Pancreas (tissue), 10 donors: ENCODE measurements at regions not wholly inside any gene's neighbourhood (a gene's known extent, or its start where the extent isn't known, plus 50 kb on each side); places are given as distances from the start of the nearest gene placed in this dataset.

Experiments used
- ATAC-seq, 4 donors: fragments of 200-7000 bp; cut with Tn5 transposase; one replicate each; pipeline versions ENCODE4 v1.8.0 to v1.9.1; 2020; ENCODE audit warnings: mild to moderate bottlenecking in 4 of 4, moderate library complexity in 4 of 4
- DNase-seq, 6 donors: peaks; one replicate each; pipeline ENCODE4 v3.0.0-alpha.2; 2020
- FAIRE-seq: peaks from 2 replicates; lab custom pipeline; 2012; peaks lifted over from hg19 to GRCh38; lab: Jason Lieb, UNC
- H3K27ac ChIP-seq, 4 donors: fragments of 200-600 bp; sonication (generic); 1 replicate in 3 of 4; 2 replicates in 1 of 4; pipeline versions ENCODE4 v1.5.0 to v1.8.0; 2020
- H3K27me3 ChIP-seq, 4 donors: fragments of 200-600 bp; one replicate each; pipeline ENCODE4 v1.8.0; 2021
- H3K36me3 ChIP-seq, 3 donors: fragments of 200-600 bp; sonication (generic) in 1 of 3; one replicate each; pipeline versions ENCODE4 v1.5.0 to v1.8.0; 2020 to 2021
- H3K4me1 ChIP-seq, 3 donors: fragments of 200-600 bp; one replicate each; pipeline ENCODE4 v1.8.0; 2021
- H3K4me3 ChIP-seq, 4 donors: fragments of 200-600 bp; sonication (generic) in 2 of 4; one replicate each; pipeline versions ENCODE4 v1.5.0 to v1.8.0; 2020 to 2021
- H3K9me3 ChIP-seq, 4 donors: fragments of 200-600 bp; one replicate each; pipeline ENCODE4 v1.8.0; 2021
- WGBS, 2 donors: extraction: QIAGEN DNeasy Blood & Tissue Kit; methylation state at CpG; one replicate each; pipeline ENCODE4 v1.1.7; 2013; 5-methylcytosine and 5-hydroxymethylcytosine counted together
- intact Hi-C, 3 donors: fragments of 100-400 bp; cut with DNase I; formaldehyde crosslinking; loops; one replicate each; pipeline versions ENCODE4 v1.11.1 to v1.14.2; 2022
- TF ChIP-seq, protein P1 (sequence below), 4 donors: fragments of 200-600 bp; sonication (generic) in 3 of 4; IDR thresholded peaks; one replicate each; pipeline versions ENCODE4 v1.5.0 to v1.8.0; 2021; ENCODE audit warnings: antibody characterized with exemption in 4 of 4
- donor health status: healthy with polysubstance abuse.
- donor health status: DM: no; HTN: no; CAD: no; lungs with moderate emphysema.
- donor health status: DM: no; HTN: no; CAD: no.
- donor health status: control.
- donor health status: control.
- donor health status: Bipolar disorder and iron deficiency.
- donor health status: DM: yes; HTN: yes; CAD: no.
- donor health status: DM: no; HTN: no; CAD: no.
- donor health status: DM: no; HTN: no; CAD: no.
- donor health status: DM: yes; HTN: yes; CAD: no.

DNA sequence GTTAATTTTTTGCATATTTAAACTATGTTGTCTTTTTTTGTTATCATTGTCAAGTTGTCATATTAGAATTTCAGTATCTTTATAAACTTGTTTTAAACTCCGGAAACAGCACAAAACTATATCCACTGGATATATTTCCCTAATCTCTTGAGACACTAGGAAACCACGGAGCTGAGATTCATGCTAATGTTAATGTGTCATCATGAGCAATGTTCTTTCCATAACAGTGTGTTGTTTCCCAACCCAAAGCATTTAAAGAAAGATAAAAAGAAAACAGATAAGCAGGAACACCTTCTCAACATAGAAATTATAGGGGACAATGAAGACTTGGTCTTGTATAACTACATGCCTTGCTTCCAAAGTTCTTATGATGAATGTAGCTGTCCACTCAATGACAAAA is 626.2 kb upstream of the TMPRSS15 start:
- H3K9me3 ChIP-seq = no peaks in the 10 kb centered on the region
- no peaks in the 10 kb centered on the region for H3K36me3 ChIP-seq
- intact Hi-C loops = no loop called here
- ATAC-seq = no peak
- TF ChIP-seq, protein P1, sequence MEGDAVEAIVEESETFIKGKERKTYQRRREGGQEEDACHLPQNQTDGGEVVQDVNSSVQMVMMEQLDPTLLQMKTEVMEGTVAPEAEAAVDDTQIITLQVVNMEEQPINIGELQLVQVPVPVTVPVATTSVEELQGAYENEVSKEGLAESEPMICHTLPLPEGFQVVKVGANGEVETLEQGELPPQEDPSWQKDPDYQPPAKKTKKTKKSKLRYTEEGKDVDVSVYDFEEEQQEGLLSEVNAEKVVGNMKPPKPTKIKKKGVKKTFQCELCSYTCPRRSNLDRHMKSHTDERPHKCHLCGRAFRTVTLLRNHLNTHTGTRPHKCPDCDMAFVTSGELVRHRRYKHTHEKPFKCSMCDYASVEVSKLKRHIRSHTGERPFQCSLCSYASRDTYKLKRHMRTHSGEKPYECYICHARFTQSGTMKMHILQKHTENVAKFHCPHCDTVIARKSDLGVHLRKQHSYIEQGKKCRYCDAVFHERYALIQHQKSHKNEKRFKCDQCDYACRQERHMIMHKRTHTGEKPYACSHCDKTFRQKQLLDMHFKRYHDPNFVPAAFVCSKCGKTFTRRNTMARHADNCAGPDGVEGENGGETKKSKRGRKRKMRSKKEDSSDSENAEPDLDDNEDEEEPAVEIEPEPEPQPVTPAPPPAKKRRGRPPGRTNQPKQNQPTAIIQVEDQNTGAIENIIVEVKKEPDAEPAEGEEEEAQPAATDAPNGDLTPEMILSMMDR (IDR thresholded peaks at IDR 0.05) = no peak
- no peak for DNase-seq
- no peaks in the 10 kb centered on the region for H3K27me3 ChIP-seq
- 57 to 68% methylated on average over 2 of the region's 2 CpGs for WGBS, 2 donors
- no peaks in the 10 kb centered on the region for H3K4me1 ChIP-seq
- no peak overlapping the region for H3K27ac ChIP-seq
- H3K4me3 ChIP-seq = no peak overlapping the region
- no peak for FAIRE-seq

DNA sequence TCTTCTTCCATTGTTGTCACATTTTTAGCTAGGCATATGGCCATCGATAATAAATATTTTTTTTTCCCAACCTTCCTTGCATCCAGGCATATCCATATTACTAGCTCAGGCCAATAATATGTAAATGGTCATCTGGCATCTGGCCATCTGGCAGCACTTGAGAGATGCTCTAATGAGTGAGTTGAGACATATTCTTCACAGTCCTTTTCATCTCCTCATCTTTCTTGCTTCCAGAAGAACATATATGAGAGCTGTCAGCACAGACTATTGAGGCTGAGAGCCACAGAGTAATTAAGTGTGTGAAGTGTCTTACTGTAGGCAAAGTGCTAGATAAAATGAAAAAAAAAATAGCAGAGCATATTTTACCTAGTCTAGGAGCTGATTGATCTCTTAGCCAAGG is 628.4 kb upstream of the TMPRSS15 start:
- TF ChIP-seq, protein P1 (IDR thresholded peaks at IDR 0.05) = no peak
- Histone ChIP-seq H3K36me3 (no peaks in the 10 kb centered on the region), H3K27me3 (no peaks in the 10 kb centered on the region), H3K9me3 (no peaks in the 10 kb centered on the region), H3K27ac (no peak overlapping the region), H3K4me1 (no peaks in the 10 kb centered on the region), H3K4me3 (no peak overlapping the region)
- ATAC-seq (no peak), FAIRE-seq (no peak), DNase-seq (no peak)
- WGBS, 2 donors = 75 to 87% methylated on average over 1 of the region's 1 CpG
- intact Hi-C loops = no loop called here

DNA sequence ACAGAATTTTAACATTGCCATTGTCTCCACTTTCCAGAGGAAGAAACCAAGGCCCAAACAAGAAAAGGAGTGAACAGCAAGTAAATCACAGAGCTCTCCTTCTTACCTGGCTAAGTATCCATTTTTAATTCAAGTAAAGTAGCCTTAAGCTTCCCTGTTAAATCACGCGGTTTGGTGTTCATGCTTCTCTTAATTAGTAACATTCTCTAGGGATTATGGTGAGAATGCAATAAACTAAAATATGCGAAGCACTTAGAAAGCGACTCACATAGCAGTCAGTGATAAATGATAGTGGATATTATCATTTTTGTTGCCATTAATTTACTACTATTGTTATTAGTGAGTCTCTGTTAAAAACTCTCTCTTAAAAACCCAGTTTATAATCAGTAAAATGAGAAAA is 630.5 kb upstream of the TMPRSS15 start:
- no peak for ATAC-seq
- Histone ChIP-seq H3K27me3 (no peaks in the 10 kb centered on the region), H3K36me3 (no peaks in the 10 kb centered on the region), H3K9me3 (no peaks in the 10 kb centered on the region), H3K4me3 (no peak overlapping the region), H3K4me1 (no peaks in the 10 kb centered on the region), H3K27ac (no peak overlapping the region)
- no peak for FAIRE-seq
- 68 to 74% methylated on average over 4 of the region's 4 CpGs for WGBS, 2 donors
- TF ChIP-seq, protein P1 (IDR thresholded peaks at IDR 0.05) = no peak
- no peak for DNase-seq
- intact Hi-C loops = no loop called here

DNA sequence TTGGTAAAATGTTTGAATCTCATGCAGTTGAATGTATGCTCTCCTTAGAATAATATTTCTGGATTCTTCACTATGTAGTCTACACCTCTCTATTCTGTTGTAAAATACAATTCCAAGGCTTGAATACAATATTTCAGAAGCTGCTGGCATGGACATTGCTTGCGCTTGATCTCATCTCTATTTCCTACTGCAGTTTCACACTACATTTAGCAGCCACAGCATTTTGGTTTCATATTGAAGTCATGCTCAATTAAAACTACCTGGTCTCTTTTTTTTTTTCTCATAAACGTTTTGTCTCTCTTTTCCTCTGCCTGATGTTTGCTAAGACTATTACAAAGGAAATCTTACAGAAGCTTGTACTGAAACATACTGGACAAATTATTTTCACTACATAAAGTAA is 631.0 kb upstream of the TMPRSS15 start:
- no peaks in the 10 kb centered on the region for H3K4me1 ChIP-seq
- TF ChIP-seq, protein P1 (IDR thresholded peaks at IDR 0.05) = no peak
- no peak overlapping the region for H3K4me3 ChIP-seq
- WGBS, 2 donors = 49 to 50% methylated on average over 2 of the region's 2 CpGs
- ATAC-seq (no peak), DNase-seq (no peak), FAIRE-seq (no peak)
- intact Hi-C loops = no loop called here
- no peaks in the 10 kb centered on the region for H3K36me3 ChIP-seq
- no peak overlapping the region for H3K27ac ChIP-seq
- no peaks in the 10 kb centered on the region for H3K27me3 ChIP-seq
- no peaks in the 10 kb centered on the region for H3K9me3 ChIP-seq

DNA sequence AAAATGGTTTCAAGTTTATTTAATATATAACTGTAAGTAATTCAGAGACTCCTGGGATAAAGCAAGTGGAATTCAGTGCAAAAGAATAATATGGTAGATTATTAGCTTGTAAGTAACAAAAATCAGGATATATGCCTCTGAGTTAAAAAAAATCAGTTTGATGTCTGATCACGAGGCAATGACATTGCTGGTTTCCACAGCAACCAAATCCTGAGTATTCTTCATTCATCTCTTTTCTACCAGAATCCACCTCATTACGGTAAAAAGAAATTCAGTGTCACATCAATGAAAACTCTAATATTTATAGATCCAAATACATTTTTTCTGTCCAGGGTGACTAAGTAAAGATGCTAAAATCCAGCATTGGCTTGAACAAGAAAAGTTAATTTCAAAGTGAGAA is 642.3 kb upstream of the TMPRSS15 start:
- no peak overlapping the region for H3K4me3 ChIP-seq
- no peak for FAIRE-seq
- no peaks in the 10 kb centered on the region for H3K9me3 ChIP-seq
- intact Hi-C loops = no loop called here
- H3K36me3 ChIP-seq = no peaks in the 10 kb centered on the region
- no peak for DNase-seq
- no peaks in the 10 kb centered on the region for H3K27me3 ChIP-seq
- no peak overlapping the region for H3K27ac ChIP-seq
- no peak for ATAC-seq
- H3K4me1 ChIP-seq = no peaks in the 10 kb centered on the region
- TF ChIP-seq, protein P1 (IDR thresholded peaks at IDR 0.05) = no peak
- 19 to 39% methylated on average over 2 of the region's 2 CpGs for WGBS, 2 donors
